ENCODE measurements at regions not wholly inside any gene's neighbourhood (a gene's known extent, or its start where the extent isn't known, plus 50 kb on each side); places are given as distances from the start of the nearest gene placed in this dataset.

DNA sequence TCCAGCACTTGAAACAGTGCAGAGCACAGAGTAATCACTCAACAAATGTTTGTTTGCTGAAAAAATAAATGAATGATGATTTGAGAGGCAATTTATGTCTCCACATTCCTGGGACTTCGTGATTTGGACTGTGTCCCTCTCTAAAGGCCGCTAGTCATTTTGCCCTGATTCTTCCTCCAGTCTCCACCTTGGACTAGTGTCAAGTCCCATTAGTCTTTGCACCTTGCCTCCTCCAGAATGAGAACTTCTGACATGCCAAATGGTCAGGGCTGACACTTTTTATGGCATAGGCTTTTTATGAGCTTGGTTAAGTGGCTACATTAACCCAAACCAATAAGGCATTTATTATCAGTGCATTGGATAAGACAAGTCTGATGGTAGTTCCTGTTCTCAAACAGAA lies 65.1 kb upstream of the POF1B start:
- WGBS (ENCODE audit: extremely low coverage, insufficient read length, low lambda C conversion rate), result no CpG with 5 or more reads among the region's 2 CpGs
- Histone ChIP-seq H2BK20ac (ENCODE audit: low read depth, low read length, poor library complexity, severe bottlenecking) (no peak overlapping the region), H3K9me3 (ENCODE audit: control insufficient read depth, low read depth, low read length) (peaks cover 26% of the 10 kb centered on the region), H4K91ac (ENCODE audit: insufficient read length, low read depth, low read length) (no peak overlapping the region), H3K79me2 (ENCODE audit: insufficient read depth, low read length) (no peaks in the 10 kb centered on the region), H4K8ac (replicated peaks; ENCODE audit: insufficient read length, low read depth, low read length) (no peak overlapping the region), H3K4ac (ENCODE audit: low read depth, low read length) (no peak overlapping the region), H2BK5ac (ENCODE audit: insufficient read length, low read length) (no peak overlapping the region), H3K79me1 (ENCODE audit: insufficient read depth, low read depth, low read length, poor library complexity, severe bottlenecking) (no peaks in the 10 kb centered on the region), H3K23ac (ENCODE audit: insufficient read length, low read depth, low read length) (no peak overlapping the region), H3T11ph (ENCODE audit: low read length) (no peak overlapping the region), H3K27me3 (ENCODE audit: insufficient read depth, low read length) (no peaks in the 10 kb centered on the region), H4K5ac (ENCODE audit: insufficient read length, low read depth, low read length) (no peak overlapping the region), H2BK15ac (ENCODE audit: low read depth, low read length) (no peak overlapping the region), H3K27ac (ENCODE audit: insufficient read length, low read depth, low read length) (no peak overlapping the region), H3K4me2 (ENCODE audit: insufficient read depth, insufficient read length, low read length) (no peak overlapping the region), H2BK12ac (ENCODE audit: insufficient read length, low read depth, low read length) (no peak overlapping the region), H3K14ac (ENCODE audit: insufficient read depth, low read length) (no peak overlapping the region), H3K23me2 (ENCODE audit: insufficient read length, low read depth, low read length, poor library complexity, severe bottlenecking) (no peaks in the 10 kb centered on the region), H3K9ac (ENCODE audit: extremely low read depth, insufficient read length, low read length) (no peak overlapping the region), H2BK120ac (ENCODE audit: low read depth, low read length, poor library complexity, severe bottlenecking) (no peak overlapping the region), H3K18ac (ENCODE audit: insufficient read length, low read depth, low read length) (no peak overlapping the region), H2AFZ (ENCODE audit: low read length) (no peak overlapping the region), H3K56ac (ENCODE audit: insufficient read length, low read depth, low read length) (no peak overlapping the region), H4K20me1 (ENCODE audit: control insufficient read depth, insufficient read depth, insufficient read length) (no peaks in the 10 kb centered on the region), H2AK5ac (ENCODE audit: insufficient read length, low read length) (no peak overlapping the region), H3K4me1 (ENCODE audit: insufficient read depth, low read length) (no peaks in the 10 kb centered on the region)
- H3K4me3 Mint-ChIP-seq, result no peak overlapping the region
- no peaks in the 10 kb centered on the region for H3K4me1 Mint-ChIP-seq
- peaks cover 0 to 6% (median 6%) of the 10 kb centered on the region in 3 experiments; a peak in 5 of 7 replicates for H3K36me3 Mint-ChIP-seq (ENCODE audit: insufficient read depth in 1 of 3, low read depth in 3 of 3)
- DNase-seq, result no peak
- TF ChIP-seq, protein P1, sequence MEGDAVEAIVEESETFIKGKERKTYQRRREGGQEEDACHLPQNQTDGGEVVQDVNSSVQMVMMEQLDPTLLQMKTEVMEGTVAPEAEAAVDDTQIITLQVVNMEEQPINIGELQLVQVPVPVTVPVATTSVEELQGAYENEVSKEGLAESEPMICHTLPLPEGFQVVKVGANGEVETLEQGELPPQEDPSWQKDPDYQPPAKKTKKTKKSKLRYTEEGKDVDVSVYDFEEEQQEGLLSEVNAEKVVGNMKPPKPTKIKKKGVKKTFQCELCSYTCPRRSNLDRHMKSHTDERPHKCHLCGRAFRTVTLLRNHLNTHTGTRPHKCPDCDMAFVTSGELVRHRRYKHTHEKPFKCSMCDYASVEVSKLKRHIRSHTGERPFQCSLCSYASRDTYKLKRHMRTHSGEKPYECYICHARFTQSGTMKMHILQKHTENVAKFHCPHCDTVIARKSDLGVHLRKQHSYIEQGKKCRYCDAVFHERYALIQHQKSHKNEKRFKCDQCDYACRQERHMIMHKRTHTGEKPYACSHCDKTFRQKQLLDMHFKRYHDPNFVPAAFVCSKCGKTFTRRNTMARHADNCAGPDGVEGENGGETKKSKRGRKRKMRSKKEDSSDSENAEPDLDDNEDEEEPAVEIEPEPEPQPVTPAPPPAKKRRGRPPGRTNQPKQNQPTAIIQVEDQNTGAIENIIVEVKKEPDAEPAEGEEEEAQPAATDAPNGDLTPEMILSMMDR (conservative IDR thresholded peaks at IDR 0.05), result no peak
- no peak overlapping the region for H3K27ac Mint-ChIP-seq
- no peaks in the 10 kb centered on the region for H3K27me3 Mint-ChIP-seq (ENCODE audit: low read depth)
- H3K9me3 Mint-ChIP-seq, result peaks cover 81% of the 10 kb centered on the region in 2 experiments
